AG04449 (cell line): ENCODE measurements at regions not wholly inside any gene's neighbourhood (a gene's known extent, or its start where the extent isn't known, plus 50 kb on each side); places are given as distances from the start of the nearest gene placed in this dataset.
"Not testable (repeated sequence)": the region's sequence is repeated elsewhere in the genome, so short reads cannot be mapped to it uniquely, and the experiment has no call there.

Experiments
- CTCF ChIA-PET: fragments of 350-600 bp; formaldehyde crosslinking; extraction: SDS; loops from one replicate; lab custom pipeline; 2021; ENCODE audit warnings: antibody characterized with exemption; lab: Yijun Ruan, JAX
- POLR2A ChIA-PET: fragments of 400-600, 350-600 bp; formaldehyde crosslinking; extraction: SDS; loops from one replicate; lab custom pipeline; 2020; ENCODE audit warnings: antibody characterized with exemption, inconsistent platforms; lab: Yijun Ruan, JAX
- DNase-seq: peaks from one replicate; pipeline ENCODE4 v3.0.0-alpha.2; 2010; ENCODE audit warnings: low read depth, low spot score
- H3K4me3 ChIP-seq: 2 replicates; pipeline ENCODE4 v1.5.1; 2011; ENCODE audit warnings: low read depth, mild to moderate bottlenecking, control low read depth, low read length
- TF ChIP-seq, protein P1 (sequence below): IDR thresholded peaks from one replicate; pipeline ENCODE4 v1.5.1; 2011; ENCODE audit warnings: mild to moderate bottlenecking, moderate library complexity, low read length, control low read depth, inconsistent platforms; ENCODE audit not compliant: insufficient read depth; ENCODE audit errors: missing control alignments

DNA sequence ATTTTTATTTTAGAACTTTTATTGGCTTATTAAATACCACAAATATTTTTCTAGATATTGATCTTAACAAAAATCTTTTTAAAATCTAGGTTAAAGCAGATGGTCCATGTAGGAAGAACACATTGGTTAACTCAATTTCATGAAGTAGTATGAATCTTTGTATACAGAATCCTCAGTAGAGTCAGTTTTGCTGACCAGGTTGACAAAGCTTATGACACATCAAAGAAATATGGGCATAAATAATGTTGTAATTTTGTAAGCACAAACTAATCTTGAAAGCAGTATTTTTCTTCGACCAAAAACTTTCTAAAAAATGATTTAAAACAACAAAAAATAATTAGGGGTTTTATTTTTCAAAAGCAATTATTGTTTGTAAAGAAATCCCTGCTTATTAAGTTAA lies 479.3 kb upstream of the PCDH10 start:
- POLR2A ChIA-PET: no interaction called here
- no peak overlapping the region for H3K4me3 ChIP-seq
- TF ChIP-seq, protein P1, sequence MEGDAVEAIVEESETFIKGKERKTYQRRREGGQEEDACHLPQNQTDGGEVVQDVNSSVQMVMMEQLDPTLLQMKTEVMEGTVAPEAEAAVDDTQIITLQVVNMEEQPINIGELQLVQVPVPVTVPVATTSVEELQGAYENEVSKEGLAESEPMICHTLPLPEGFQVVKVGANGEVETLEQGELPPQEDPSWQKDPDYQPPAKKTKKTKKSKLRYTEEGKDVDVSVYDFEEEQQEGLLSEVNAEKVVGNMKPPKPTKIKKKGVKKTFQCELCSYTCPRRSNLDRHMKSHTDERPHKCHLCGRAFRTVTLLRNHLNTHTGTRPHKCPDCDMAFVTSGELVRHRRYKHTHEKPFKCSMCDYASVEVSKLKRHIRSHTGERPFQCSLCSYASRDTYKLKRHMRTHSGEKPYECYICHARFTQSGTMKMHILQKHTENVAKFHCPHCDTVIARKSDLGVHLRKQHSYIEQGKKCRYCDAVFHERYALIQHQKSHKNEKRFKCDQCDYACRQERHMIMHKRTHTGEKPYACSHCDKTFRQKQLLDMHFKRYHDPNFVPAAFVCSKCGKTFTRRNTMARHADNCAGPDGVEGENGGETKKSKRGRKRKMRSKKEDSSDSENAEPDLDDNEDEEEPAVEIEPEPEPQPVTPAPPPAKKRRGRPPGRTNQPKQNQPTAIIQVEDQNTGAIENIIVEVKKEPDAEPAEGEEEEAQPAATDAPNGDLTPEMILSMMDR: no peak
- CTCF ChIA-PET: no interaction called here
- no peak for DNase-seq

DNA sequence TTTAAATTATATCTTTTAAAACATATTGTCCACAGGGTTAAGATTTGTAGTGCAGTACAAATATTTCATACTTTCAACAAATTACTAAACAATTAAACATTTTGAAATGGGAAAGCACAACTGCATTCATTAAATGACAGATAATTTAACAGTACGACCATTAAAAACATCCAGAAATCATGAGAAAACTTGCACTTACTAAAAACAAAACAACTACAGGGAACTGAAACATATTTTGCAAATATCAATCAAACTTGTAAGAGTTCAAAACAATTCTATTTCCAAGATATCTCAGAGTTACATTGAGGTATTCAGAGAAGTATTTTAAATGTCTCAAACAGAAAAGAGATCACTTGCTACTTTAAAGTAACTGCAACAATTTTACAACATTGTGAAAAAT lies 478.5 kb upstream of the PCDH10 start:
- TF ChIP-seq, protein P1: no peak
- ChIA-PET POLR2A (no interaction called here), CTCF (no interaction called here)
- no peak for DNase-seq
- no peak overlapping the region for H3K4me3 ChIP-seq

DNA sequence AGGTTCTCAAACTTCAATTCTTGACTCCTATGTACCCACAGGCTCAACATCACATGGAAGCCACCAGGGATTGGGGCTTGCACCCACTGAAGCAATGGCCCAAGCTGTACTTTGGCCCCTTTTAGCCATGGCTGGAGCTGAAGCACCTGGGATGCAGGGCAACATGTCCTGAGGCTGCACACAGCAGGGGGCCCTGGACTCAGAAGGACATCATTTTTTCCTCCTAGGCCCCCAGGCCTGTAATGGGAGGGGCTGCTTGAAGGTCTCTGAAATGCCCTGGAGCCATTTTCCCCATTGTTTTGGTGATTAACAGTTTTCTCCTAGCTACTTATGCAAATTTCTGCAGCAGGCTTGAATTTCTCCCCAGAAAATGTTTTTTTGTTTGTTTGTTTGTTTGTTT lies 465.1 kb upstream of the PCDH10 start:
- CTCF ChIA-PET: no interaction called here
- H3K4me3 ChIP-seq: no peak overlapping the region
- POLR2A ChIA-PET: no interaction called here
- TF ChIP-seq, protein P1: no peak
- no peak for DNase-seq

DNA sequence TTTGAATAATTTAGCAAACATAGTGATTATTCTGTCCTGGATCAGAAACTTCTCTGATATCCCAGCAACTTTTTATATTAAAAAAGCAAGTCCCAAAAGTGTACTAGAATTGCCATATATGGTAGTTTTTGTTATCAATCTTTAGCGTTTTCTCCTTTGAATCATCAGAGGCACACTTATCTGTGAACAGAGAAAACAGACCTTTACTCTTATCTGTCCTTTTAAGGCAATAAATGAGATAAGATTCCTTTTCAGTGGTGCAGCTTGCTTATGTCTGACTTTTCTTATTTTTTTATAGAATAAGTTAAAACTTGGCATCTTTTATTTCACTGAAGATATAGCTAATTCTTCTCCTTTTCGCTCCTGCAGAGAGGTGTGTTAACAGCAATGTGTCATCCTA lies 458.1 kb upstream of the PCDH10 start:
- TF ChIP-seq, protein P1: no peak
- POLR2A ChIA-PET: no interaction called here
- DNase-seq: no peak

DNA sequence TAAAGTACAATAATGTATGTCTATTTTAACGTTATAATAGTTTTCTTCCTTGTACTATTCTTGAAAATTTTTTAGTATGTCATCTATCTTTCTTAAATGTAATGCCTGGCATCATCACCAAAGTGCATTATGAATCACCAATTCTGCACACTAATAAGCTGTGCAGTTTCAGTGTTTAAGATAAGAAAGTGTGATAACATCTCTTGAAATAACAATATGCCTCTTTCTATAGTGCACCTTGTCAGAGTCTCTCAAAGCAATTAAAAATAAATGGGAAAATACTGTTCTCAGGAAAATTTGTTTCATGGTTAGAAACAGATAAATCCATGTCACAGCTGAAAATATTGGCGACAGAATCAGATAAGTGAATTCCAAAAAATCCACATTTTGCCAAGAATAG lies 457.4 kb upstream of the PCDH10 start:
- DNase-seq: no peak
- POLR2A ChIA-PET: no interaction called here
- H3K4me3 ChIP-seq: no peak overlapping the region
- CTCF ChIA-PET: no interaction called here
- TF ChIP-seq, protein P1: no peak

More for the DNA sequence above, 458.1 kb upstream of the PCDH10 start:
- H3K4me3 ChIP-seq: no peak overlapping the region
- CTCF ChIA-PET: no interaction called here

DNA sequence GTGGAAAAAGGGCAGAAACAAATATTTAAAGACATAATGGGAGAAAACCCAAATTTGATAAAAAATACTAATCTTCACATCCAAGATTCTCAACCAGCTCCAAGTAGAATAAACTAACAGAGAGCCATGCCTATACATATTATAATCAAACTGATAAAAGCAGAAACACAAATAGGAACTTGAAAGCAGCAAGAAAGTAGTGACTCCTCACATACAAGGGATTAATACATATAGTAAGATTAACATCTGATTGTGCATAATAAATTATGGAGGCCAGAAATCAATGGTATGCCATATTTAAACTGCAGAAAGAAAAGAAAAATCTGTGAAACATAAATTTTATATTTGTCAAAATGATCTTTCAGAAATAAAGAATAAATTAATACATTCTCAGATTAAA lies 454.3 kb upstream of the PCDH10 start:
- DNase-seq: no peak
- H3K4me3 ChIP-seq: no peak overlapping the region
- TF ChIP-seq, protein P1: no peak
- ChIA-PET POLR2A (no interaction called here), CTCF (no interaction called here)

DNA sequence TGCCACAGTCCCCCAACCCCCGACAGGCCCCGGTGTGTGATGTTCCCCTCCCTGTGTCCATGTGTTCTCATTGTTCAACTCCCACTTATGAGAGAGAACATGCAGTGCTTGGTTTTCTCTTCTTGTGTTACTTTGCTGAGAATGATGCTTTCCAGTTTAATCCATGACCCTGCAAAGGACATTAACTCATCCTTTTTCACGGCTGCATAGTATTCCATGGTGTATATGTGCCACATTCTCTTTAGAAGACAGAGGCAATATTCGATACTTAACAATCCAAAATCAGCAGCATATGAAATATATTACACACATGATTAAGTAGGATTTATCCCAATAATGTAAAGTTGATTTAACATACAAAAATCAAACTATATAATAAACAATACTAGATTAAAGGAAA lies 451.6 kb upstream of the PCDH10 start:
- POLR2A ChIA-PET, H3K4me3 ChIP-seq, CTCF ChIA-PET, DNase-seq: not testable (repeated sequence)
